HK-2 (cell line): ENCODE measurements at regions not wholly inside any gene's neighbourhood (a gene's known extent, or its start where the extent isn't known, plus 50 kb on each side); places are given as distances from the start of the nearest gene placed in this dataset.
"Not testable (repeated sequence)": the region's sequence is repeated elsewhere in the genome, so short reads cannot be mapped to it uniquely, and the experiment has no call there.

ENCODE experiments used
- DNase-seq: peaks from one replicate; pipeline ENCODE4 v3.0.0-alpha.2; 2018; ENCODE audit not compliant: unreplicated experiment

- no peak for DNase-seq
These were observed 827.5 kb upstream of the CITED2 start for GRCh38 chr6:140201787-140202458.

DNA sequence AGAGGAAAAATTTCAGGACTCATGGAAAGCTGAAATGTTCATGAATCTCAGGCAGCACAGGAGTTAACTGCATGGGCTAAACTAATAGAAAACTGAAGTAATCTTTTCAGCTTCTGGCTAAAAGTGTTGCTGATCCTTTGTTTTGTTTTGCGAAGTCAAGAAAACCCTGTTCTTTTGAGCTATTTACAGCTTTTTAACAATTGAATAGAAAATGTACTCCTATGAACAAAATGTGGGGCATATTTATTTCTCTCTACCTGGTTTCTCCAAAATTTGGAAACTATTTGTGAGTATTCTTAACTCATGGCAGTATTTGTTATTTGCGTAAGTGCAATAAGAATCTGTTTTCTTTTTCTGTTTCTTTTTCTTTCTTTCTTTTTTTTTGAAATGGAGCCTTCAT lies 818.8 kb upstream of the CITED2 start:
- DNase-seq: no peak

DNA sequence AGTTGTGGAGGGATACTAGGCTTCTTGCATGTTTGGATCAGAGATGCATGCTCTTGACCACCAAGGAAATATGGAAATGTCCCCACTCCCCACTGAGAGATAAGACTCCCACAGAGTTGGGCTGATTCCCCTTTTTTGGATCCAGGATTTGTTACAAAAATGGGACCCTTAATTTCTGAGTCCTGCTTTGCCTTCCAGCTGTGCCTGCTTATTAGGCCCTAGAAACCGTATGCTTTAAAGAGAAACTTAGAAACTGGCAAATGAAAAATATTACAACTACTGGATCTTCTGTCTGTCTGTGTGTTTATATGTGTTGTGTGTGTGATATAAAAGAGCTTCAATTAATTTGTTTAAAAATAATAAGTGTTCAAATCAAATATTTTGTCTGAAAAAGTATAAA lies 817.6 kb upstream of the CITED2 start:
- no peak for DNase-seq

DNA sequence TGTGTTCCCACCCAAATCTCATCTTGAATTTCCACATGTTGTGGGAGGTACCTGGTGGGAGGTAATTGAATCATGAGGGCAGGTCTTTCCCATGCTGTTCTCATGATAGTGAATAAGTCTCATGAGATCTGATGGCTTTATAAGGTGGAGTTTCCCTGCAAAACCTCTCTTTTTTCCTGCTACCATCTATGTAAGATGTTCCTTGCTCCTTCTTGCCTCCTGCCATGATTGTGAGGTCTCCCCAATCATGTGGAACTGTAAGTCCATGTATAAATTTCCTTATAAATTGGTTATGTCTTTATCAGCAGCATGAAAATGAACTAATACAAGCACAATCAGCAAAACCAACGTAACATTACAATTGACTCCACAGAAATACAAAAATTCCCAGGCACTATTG lies 814.8 kb upstream of the CITED2 start:
- DNase-seq: not testable (repeated sequence)

DNA sequence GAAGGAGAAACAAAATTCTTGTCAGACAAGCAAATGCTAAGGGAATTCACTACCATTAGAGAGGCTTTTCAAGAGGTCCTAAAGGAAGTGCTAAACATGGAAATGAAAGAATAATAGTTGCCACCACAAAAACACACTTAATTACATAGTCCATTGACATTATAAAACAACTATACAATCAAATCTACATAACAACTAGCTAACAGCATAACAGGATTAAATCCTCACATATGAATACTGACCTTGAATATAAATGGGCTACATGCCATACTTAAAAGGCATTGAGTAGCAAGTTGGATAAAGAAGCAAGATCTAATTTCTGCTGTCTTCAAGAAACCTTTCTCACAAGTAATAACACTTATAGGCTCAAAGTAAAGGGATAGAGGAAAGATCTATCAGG lies 811.5 kb upstream of the CITED2 start:
- no peak for DNase-seq

GRCh38 chr6:140183881-140184280 lies 809.4 kb upstream of the CITED2 start:
- DNase-seq: no peak

DNA sequence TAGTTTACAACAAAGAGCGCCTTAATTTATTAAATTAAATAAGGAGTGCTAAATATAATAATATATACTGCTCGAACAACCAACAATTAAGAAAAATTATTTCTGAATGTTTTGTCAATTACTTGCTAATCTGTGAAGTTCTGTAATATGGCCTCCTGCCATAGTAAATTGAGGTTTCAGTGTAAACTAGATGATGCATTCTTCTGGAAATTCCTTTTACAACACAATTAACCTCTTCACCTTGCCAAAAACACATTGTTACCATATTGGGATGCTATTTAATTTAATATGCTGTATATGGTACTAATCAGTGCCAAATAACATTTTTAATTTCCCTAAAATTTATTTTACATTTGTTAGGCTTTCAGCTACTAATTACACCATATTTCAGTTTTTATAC lies 808.4 kb upstream of the CITED2 start:
- no peak for DNase-seq

- no peak for DNase-seq
These were observed 807.4 kb upstream of the CITED2 start for GRCh38 chr6:140181876-140182275.

- no peak for DNase-seq
These were observed 805.9 kb upstream of the CITED2 start for GRCh38 chr6:140180306-140180705.

GRCh38 chr6:140178935-140179334 lies 804.5 kb upstream of the CITED2 start:
- DNase-seq: no peak

- DNase-seq: no peak
These were observed 804.1 kb upstream of the CITED2 start for GRCh38 chr6:140178520-140178919.

DNA sequence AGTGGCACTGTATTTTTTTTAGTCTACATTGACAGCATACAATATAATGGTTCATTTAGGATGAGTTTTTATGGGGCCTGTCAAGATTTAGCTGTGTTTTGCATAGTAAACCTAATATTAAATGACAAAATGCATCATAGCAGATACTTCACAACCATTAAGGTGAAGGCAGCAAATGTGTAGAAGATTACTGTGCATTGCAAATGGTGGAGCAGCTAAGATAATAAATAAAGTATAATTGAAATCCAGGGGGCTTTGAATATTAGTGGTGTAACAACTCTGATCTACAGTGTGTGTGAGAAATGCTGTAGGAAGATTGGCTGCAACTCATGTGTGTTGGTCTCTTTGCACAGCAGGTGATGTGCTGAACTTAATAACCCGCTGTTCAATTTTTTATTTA lies 801.9 kb upstream of the CITED2 start:
- DNase-seq: no peak

DNA sequence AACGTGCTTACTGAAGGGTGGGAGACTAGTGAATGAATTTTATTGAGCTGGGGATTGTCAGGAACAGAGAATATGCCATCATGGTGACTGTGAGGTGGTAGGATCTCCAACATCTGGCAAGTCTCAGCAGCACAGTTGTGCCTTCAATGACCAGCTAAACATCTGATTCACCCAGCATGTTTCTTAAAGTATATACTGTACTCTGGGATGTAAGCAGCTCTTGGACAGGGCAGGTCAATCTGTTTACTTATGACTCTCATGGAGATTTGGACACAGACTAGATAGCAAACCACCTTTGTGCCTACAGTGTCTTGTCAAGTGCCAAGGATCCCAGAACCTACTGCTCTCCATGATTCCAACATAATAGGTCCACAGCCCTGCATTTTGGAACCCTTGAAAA lies 801.0 kb upstream of the CITED2 start:
- DNase-seq: no peak

- DNase-seq: no peak
These were observed 800.1 kb upstream of the CITED2 start for GRCh38 chr6:140174524-140174923.

DNA sequence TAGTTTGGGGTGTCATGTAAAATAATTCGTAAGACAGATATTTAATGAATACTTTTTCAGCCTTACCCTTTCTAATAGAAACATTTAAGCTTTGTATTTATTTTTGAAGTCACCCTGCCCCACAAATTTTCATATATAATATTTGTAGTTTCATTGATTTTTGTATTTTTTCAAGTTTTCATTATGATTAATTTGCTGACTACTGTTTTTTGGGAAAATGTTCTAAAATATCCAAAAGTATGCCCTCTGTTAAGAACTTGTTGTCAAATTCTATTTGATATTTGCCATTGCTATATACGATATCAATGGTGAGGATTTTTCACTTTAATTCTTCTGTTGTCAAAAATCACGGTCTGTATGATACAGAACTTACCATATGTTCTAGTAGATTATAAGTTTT lies 793.9 kb upstream of the CITED2 start:
- DNase-seq: no peak

DNA sequence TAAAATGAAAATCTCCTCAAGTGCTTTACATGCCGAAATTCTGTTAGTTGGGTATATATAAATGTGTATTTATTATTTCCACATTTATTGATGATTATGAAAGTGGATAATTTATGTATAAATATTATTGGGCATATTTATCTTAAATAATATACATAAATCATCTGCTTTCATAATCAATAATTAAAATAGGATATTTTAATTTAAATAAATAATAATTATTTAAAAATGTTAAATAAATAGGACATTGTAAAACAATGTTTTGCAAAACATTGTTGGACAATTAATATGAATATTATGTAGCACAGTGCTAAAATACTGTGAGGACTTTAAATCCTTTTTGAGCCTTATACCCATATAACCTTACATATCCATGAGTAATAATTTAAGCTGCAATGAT lies 786.5 kb upstream of the CITED2 start:
- DNase-seq: no peak

GRCh38 chr6:140160494-140160893 lies 786.0 kb upstream of the CITED2 start:
- DNase-seq: no peak

- no peak for DNase-seq
These were observed 781.7 kb upstream of the CITED2 start for GRCh38 chr6:140156131-140156530.

DNA sequence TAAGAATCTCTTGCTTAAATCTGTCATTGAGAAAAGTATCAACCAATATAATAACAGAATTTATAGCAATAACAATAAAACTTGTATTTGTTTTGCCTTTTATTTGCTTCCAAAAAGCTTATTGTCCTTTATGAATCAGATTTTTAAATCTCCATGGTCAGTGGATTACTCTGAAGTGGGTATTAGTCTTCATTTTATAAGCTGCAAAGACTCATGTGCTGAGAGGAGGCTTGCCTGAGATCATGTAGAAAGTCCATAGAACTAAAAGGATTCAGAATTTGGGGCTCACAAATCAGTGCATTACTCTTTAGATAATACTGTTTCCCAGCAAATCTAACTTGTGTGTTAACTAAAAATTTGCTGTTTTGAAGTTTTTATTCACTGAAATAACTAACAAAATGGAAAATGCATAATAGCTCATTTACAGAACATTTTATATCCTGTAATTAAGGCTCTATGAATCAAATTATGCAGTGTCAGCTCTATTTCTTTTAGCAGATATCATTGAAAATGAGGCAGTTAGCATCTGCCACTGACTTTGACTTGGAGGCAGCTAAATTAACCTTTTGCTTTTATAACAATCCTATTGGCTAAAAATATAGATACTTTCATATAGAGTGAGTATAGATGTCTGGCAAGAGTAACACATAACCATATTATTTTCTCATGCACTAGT lies 781.1 kb upstream of the CITED2 start:
- DNase-seq: no peak

GRCh38 chr6:140153703-140154102 lies 779.3 kb upstream of the CITED2 start:
- DNase-seq: no peak

DNA sequence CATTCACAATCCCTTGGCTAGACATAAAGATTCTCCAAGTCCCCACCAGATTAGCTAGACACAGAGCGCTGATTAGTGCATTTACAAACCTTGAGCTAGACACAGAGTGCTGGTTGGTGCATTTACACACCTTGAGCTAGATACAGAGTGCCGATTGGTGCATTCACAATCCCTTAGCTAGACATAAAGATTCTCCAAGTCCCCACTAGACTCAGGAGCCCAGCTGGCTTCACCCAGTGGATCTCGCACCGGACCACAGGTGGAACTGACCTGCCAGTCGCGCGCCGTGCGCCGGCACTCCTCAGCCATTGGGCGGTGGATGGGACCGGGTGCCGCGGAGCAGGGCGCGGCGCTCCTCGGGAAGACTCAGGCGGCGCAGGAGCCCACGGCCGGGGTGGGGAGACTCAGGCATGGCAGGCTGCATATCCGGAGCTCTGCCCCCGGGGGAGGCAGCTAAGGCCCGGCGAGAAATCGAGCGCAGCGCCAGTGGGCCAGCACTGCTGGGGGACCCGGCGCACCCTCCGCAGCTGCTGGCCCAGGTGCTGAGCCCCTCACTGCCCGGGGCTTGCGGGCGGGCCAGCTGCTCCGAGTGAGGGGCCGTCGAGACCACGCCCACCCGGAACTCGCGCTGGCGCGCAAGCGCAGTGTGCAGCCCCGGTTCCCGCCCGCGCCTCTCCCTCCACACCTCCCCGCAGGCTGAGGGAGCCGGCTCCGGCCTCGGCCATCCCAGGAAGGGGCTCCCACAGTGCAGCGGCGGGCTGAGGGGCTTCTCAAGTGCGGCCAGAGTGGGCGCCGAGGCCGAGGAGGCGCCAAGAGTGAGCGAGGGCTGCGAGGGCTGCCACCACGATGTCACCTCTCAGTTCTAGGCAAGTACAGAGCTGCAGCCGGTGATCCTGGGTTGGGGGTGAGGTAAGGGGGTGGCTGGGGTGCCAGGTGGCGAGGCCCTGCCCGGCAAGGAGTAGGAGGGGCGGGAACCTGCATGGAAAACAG lies 773.7 kb upstream of the CITED2 start:
- DNase-seq: not testable (repeated sequence)

GRCh38 chr6:140140891-140141290 lies 766.4 kb upstream of the CITED2 start:
- DNase-seq: no peak
